ENCODE measurements at regions not wholly inside any gene's neighbourhood (a gene's known extent, or its start where the extent isn't known, plus 50 kb on each side); places are given as distances from the start of the nearest gene placed in this dataset.

DNA sequence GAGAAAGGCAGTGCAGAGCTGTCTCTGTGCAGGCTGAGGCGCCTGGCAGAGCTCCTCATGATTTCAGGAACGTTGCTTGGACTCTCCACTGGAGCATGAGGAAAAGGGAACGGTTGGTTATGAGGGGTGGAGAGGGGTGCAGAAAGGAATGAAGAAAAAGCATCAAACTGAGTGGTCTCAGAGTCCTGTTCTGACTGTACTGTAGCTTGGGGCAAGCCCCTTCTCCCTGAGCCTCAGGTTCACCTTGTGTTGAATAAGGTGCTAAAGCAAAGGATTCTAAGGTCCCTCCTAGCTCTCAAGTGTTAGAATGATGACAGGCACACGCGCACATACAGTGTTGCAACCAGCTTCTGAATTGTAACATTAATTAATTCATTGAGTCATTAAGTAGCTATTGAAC lies 125.2 kb upstream of the PARP11 start:
- no peaks in the 10 kb centered on the region for H3F3A ChIP-seq (ENCODE audit: insufficient read depth, low read depth)
- H3K27ac ChIP-seq: no peak overlapping the region
- H3K27me3 ChIP-seq (ENCODE audit: insufficient read depth, low read depth): peaks cover 21% of the 10 kb centered on the region
- no peaks in the 10 kb centered on the region for H3K9me3 ChIP-seq (ENCODE audit: insufficient read depth, low read depth)
- H3K4me2 ChIP-seq: no peak overlapping the region
- no peaks in the 10 kb centered on the region; the same call in 1 of the 2 replicates for H4K20me1 ChIP-seq (ENCODE audit: insufficient read depth)
- no peaks in the 10 kb centered on the region for H3K9me2 ChIP-seq (ENCODE audit: insufficient read depth)
- BruUV-seq (replicated peaks): no TSS peak
- H3K79me2 ChIP-seq (ENCODE audit: low read depth): no peaks in the 10 kb centered on the region
- TF ChIP-seq, protein P1, sequence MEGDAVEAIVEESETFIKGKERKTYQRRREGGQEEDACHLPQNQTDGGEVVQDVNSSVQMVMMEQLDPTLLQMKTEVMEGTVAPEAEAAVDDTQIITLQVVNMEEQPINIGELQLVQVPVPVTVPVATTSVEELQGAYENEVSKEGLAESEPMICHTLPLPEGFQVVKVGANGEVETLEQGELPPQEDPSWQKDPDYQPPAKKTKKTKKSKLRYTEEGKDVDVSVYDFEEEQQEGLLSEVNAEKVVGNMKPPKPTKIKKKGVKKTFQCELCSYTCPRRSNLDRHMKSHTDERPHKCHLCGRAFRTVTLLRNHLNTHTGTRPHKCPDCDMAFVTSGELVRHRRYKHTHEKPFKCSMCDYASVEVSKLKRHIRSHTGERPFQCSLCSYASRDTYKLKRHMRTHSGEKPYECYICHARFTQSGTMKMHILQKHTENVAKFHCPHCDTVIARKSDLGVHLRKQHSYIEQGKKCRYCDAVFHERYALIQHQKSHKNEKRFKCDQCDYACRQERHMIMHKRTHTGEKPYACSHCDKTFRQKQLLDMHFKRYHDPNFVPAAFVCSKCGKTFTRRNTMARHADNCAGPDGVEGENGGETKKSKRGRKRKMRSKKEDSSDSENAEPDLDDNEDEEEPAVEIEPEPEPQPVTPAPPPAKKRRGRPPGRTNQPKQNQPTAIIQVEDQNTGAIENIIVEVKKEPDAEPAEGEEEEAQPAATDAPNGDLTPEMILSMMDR (conservative IDR thresholded peaks at IDR 0.05): no peak
- TF ChIP-seq EZH2 (IDR thresholded peaks at IDR 0.05; ENCODE audit: low read depth): no peak
- H3K4me1 ChIP-seq (replicated peaks; ENCODE audit: insufficient read depth): no peaks in the 10 kb centered on the region
- ChIA-PET CTCF (no interaction called here), POLR2A (ENCODE audit: unreplicated experiment) (no interaction called here)
- intact Hi-C loops (cut with micrococcal nuclease; ENCODE audit: unreplicated experiment): no loop called here
- H2AFZ ChIP-seq: no peak overlapping the region
- DNase-seq: no peak
- H3K4me3 ChIP-seq: no peak overlapping the region
- no peaks in the 10 kb centered on the region for H3K36me3 ChIP-seq (ENCODE audit: low read depth)

DNA sequence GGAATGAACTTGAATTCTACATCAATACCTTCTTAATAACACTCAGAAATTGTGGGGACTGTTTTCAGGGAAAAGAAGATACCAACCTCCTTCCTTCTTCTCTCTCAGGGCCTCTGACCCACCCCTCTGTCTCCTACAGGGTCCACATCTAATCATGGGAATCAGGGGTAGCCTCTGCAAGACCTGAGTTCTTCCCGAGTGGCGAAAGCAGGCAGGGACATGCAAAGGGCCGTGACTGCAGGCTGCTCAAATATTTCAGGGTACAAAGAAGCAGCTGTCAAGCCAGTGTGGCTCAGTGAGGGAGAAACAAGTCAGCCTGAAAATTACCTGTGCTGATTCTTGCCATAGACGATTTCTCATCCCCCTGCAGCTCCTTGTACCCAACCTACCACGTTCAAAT lies 123.1 kb upstream of the PARP11 start:
- no peak overlapping the region for H3K4me3 ChIP-seq
- no peak for DNase-seq
- ChIA-PET POLR2A (ENCODE audit: unreplicated experiment) (no interaction called here), CTCF (interaction anchor here (0.9 kb wide), 1 partner anchor 281 kb away, joined by 3 read pairs; no protein-coding TSS in a partner anchor)
- intact Hi-C loops (cut with micrococcal nuclease; ENCODE audit: unreplicated experiment): loop anchor here (2.0 kb wide), 1 partner anchor 280 kb away; no protein-coding TSS in a partner anchor
- no peak overlapping the region for H3K4me2 ChIP-seq
- H3K9me3 ChIP-seq (ENCODE audit: insufficient read depth, low read depth): no peaks in the 10 kb centered on the region
- TF ChIP-seq EZH2 (IDR thresholded peaks at IDR 0.05; ENCODE audit: low read depth): no peak
- TF ChIP-seq, protein P1 (conservative IDR thresholded peaks at IDR 0.05): no peak
- H3K27ac ChIP-seq: no peak overlapping the region
- peaks cover 32% of the 10 kb centered on the region for H3K27me3 ChIP-seq (ENCODE audit: insufficient read depth, low read depth)
- no peaks in the 10 kb centered on the region for H3F3A ChIP-seq (ENCODE audit: insufficient read depth, low read depth)
- BruUV-seq (replicated peaks): no TSS peak
- H3K4me1 ChIP-seq (replicated peaks; ENCODE audit: insufficient read depth): no peaks in the 10 kb centered on the region
- no peak overlapping the region for H2AFZ ChIP-seq
- no peaks in the 10 kb centered on the region for H3K9me2 ChIP-seq (ENCODE audit: insufficient read depth)
- H3K36me3 ChIP-seq (ENCODE audit: low read depth): no peaks in the 10 kb centered on the region
- H4K20me1 ChIP-seq (ENCODE audit: insufficient read depth): no peaks in the 10 kb centered on the region; the same call in 1 of the 2 replicates
- no peaks in the 10 kb centered on the region for H3K79me2 ChIP-seq (ENCODE audit: low read depth)

DNA sequence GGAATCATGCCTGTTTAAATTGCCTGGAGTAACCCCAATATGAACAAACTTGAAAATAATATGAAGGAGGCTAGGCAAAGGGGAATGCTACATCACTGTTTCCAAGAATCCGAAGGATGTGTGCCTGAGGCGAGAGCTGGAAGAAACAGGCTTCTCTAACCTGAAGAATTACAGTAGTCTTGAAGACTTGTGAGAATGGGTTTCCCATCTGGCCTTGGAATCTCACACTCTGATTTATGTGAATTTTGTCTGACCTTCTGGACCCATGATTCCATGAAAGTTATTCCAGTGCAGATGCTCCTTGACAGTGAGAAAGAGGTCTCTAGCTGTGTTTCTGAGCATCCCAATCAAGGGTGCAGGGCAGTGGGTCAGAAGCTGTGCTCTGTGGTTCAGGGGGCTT lies 122.1 kb upstream of the PARP11 start:
- ChIA-PET CTCF (interaction anchor here (0.9 kb wide), 1 partner anchor 282 kb away, joined by 3 read pairs; no protein-coding TSS in a partner anchor), POLR2A (ENCODE audit: unreplicated experiment) (no interaction called here)
- intact Hi-C loops (cut with micrococcal nuclease; ENCODE audit: unreplicated experiment): no loop called here
- H3K4me1 ChIP-seq (replicated peaks; ENCODE audit: insufficient read depth): no peaks in the 10 kb centered on the region
- no peak overlapping the region for H3K4me3 ChIP-seq
- TF ChIP-seq, protein P1 (conservative IDR thresholded peaks at IDR 0.05): no peak
- no peak for TF ChIP-seq EZH2 (IDR thresholded peaks at IDR 0.05; ENCODE audit: low read depth)
- H4K20me1 ChIP-seq (ENCODE audit: insufficient read depth): no peaks in the 10 kb centered on the region; the same call in 1 of the 2 replicates
- no peak overlapping the region for H3K27ac ChIP-seq
- H3K79me2 ChIP-seq (ENCODE audit: low read depth): no peaks in the 10 kb centered on the region
- peaks cover 42% of the 10 kb centered on the region for H3K27me3 ChIP-seq (ENCODE audit: insufficient read depth, low read depth)
- no TSS peak for BruUV-seq (replicated peaks)
- no peak for DNase-seq
- H3K9me3 ChIP-seq (ENCODE audit: insufficient read depth, low read depth): no peaks in the 10 kb centered on the region
- H2AFZ ChIP-seq: no peak overlapping the region
- no peak overlapping the region for H3K4me2 ChIP-seq
- H3K9me2 ChIP-seq (ENCODE audit: insufficient read depth): no peaks in the 10 kb centered on the region
- no peaks in the 10 kb centered on the region for H3F3A ChIP-seq (ENCODE audit: insufficient read depth, low read depth)
- no peaks in the 10 kb centered on the region for H3K36me3 ChIP-seq (ENCODE audit: low read depth)

All from PC-9 (cell line).